ENCODE measurements at regions not wholly inside any gene's neighbourhood (a gene's known extent, or its start where the extent isn't known, plus 50 kb on each side); places are given as distances from the start of the nearest gene placed in this dataset.
A peak's percentile ranks its signal among the peaks of the same experiment; 100 is the strongest.

DNA sequence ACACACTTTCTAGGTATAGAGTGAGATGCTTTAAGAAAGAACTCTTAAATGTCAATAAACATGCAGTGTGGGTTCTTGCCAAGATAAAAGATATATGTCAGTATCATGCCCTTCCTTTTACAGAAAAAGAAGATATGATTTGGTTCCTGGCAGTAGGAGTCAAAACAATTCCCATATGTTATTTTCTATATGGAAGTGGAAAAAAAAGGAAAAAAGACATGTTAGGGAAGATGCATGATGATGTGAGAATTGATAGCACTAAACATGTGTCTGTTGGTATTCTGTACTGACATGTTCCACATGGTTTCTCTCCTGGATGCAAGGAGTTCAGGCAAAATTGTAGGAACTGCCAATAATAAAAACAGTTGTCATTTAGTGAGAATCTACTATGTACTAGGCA is 318.8 kb upstream of the DACH1 start:
- H3K9me3 ChIP-seq (ENCODE audit: control insufficient read depth, insufficient read depth, low read length): no peaks in the 10 kb centered on the region

GRCh38 chr13:72181661-72182060 is 314.7 kb upstream of the DACH1 start:
- no peak overlapping the region for H3K4me3 ChIP-seq (ENCODE audit: low read depth, low read length)
- H3K27ac ChIP-seq (ENCODE audit: low read depth, low read length): no peak overlapping the region
- H3K27me3 ChIP-seq (ENCODE audit: control insufficient read depth, insufficient read depth, low read length): no peaks in the 10 kb centered on the region
- H3K4me1 ChIP-seq (ENCODE audit: control insufficient read depth, insufficient read depth, low read length): no peaks in the 10 kb centered on the region
- H3K36me3 ChIP-seq (ENCODE audit: control insufficient read depth, insufficient read depth, low read length): no peaks in the 10 kb centered on the region
- no peak for DNase-seq (ENCODE audit: low read depth in 4 of 6, low spot score in 6 of 6)
- no CpG with 5 or more reads among the region's 2 CpGs for WGBS (ENCODE audit: insufficient coverage)
- no peaks in the 10 kb centered on the region for H3K9me3 ChIP-seq (ENCODE audit: control insufficient read depth, insufficient read depth, low read length)

More for the DNA sequence above, 318.8 kb upstream of the DACH1 start:
- Histone ChIP-seq H3K36me3 (ENCODE audit: control insufficient read depth, insufficient read depth, low read length) (no peaks in the 10 kb centered on the region), H3K4me3 (ENCODE audit: low read depth, low read length) (no peak overlapping the region), H3K27me3 (ENCODE audit: control insufficient read depth, insufficient read depth, low read length) (no peaks in the 10 kb centered on the region), H3K4me1 (ENCODE audit: control insufficient read depth, insufficient read depth, low read length) (no peaks in the 10 kb centered on the region), H3K27ac (ENCODE audit: low read depth, low read length) (no peak overlapping the region)
- peak in 1 of 6 donors; percentile 27 for DNase-seq (ENCODE audit: low read depth in 4 of 6, low spot score in 6 of 6)

GRCh38 chr13:72180253-72180952 is 313.4 kb upstream of the DACH1 start:
- no peak for DNase-seq (ENCODE audit: low read depth in 4 of 6, low spot score in 6 of 6)
- WGBS (ENCODE audit: insufficient coverage): 88% methylated on average over 5 of the region's 7 CpGs
- Histone ChIP-seq H3K36me3 (ENCODE audit: control insufficient read depth, insufficient read depth, low read length) (no peaks in the 10 kb centered on the region), H3K9me3 (ENCODE audit: control insufficient read depth, insufficient read depth, low read length) (no peaks in the 10 kb centered on the region), H3K27me3 (ENCODE audit: control insufficient read depth, insufficient read depth, low read length) (no peaks in the 10 kb centered on the region), H3K27ac (ENCODE audit: low read depth, low read length) (no peak overlapping the region), H3K4me3 (ENCODE audit: low read depth, low read length) (no peak overlapping the region), H3K4me1 (ENCODE audit: control insufficient read depth, insufficient read depth, low read length) (no peaks in the 10 kb centered on the region)

GRCh38 chr13:72174549-72174948 is 307.5 kb upstream of the DACH1 start:
- H3K4me1 ChIP-seq (ENCODE audit: control insufficient read depth, insufficient read depth, low read length): no peaks in the 10 kb centered on the region
- no CpG with 5 or more reads among the region's 2 CpGs for WGBS (ENCODE audit: insufficient coverage)
- H3K4me3 ChIP-seq (ENCODE audit: low read depth, low read length): no peak overlapping the region
- no peaks in the 10 kb centered on the region for H3K9me3 ChIP-seq (ENCODE audit: control insufficient read depth, insufficient read depth, low read length)
- no peak for DNase-seq (ENCODE audit: low read depth in 4 of 6, low spot score in 6 of 6)
- no peak overlapping the region for H3K27ac ChIP-seq (ENCODE audit: low read depth, low read length)
- no peaks in the 10 kb centered on the region for H3K27me3 ChIP-seq (ENCODE audit: control insufficient read depth, insufficient read depth, low read length)
- H3K36me3 ChIP-seq (ENCODE audit: control insufficient read depth, insufficient read depth, low read length): no peaks in the 10 kb centered on the region

- Histone ChIP-seq H3K36me3 (ENCODE audit: control insufficient read depth, insufficient read depth, low read length) (no peaks in the 10 kb centered on the region), H3K4me3 (ENCODE audit: low read depth, low read length) (no peak overlapping the region), H3K4me1 (ENCODE audit: control insufficient read depth, insufficient read depth, low read length) (no peaks in the 10 kb centered on the region), H3K27ac (ENCODE audit: low read depth, low read length) (no peak overlapping the region), H3K9me3 (ENCODE audit: control insufficient read depth, insufficient read depth, low read length) (no peaks in the 10 kb centered on the region), H3K27me3 (ENCODE audit: control insufficient read depth, insufficient read depth, low read length) (no peaks in the 10 kb centered on the region)
- no peak for DNase-seq (ENCODE audit: low read depth in 4 of 6, low spot score in 6 of 6)
- WGBS (ENCODE audit: insufficient coverage): 94% methylated on average over 7 of the region's 11 CpGs
Observed at GRCh38 chr13:72170571-72170970, 303.6 kb upstream of the DACH1 start.

DNA sequence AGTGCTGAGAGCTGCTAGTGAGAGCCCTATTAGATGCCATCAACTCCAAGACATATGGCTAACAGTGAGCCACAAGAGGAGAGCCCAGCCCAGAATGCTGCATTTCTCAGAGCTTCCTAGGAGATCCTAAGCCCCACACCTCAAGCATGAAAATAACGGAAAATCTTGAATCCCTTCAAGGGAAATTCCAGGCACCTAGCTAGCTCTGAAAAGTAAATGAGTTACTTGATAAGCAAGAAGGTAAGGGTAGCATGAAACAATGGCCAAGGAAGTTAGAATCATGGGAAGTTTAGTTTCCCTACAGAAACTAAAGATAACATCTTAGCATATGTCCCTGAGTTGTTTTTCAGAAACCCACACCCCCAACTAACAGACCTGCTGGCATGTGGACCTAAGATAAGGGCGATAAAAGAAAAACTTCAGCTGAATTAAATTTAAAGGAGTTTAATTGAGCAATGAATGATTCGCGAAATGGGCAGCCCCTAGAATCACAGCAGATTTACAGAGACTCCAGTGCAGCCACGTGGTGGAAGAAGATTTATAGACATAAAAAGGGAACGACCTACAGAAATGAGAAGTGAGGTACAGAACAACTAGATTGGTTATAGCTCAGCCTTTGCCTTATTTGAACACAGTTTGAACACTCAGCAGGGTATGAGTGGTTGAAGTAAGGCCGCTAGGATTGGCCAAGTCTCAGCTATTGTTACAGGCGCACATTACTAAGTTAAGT is 301.3 kb upstream of the DACH1 start:
- DNase-seq (ENCODE audit: low read depth in 4 of 6, low spot score in 6 of 6): no peak
- Histone ChIP-seq H3K27ac (ENCODE audit: low read depth, low read length) (no peak overlapping the region), H3K9me3 (ENCODE audit: control insufficient read depth, insufficient read depth, low read length) (no peaks in the 10 kb centered on the region), H3K36me3 (ENCODE audit: control insufficient read depth, insufficient read depth, low read length) (no peaks in the 10 kb centered on the region), H3K4me1 (ENCODE audit: control insufficient read depth, insufficient read depth, low read length) (no peaks in the 10 kb centered on the region), H3K27me3 (ENCODE audit: control insufficient read depth, insufficient read depth, low read length) (no peaks in the 10 kb centered on the region), H3K4me3 (ENCODE audit: low read depth, low read length) (no peak overlapping the region)
- WGBS (ENCODE audit: insufficient coverage): 73% methylated on average over 3 of the region's 8 CpGs

DNA sequence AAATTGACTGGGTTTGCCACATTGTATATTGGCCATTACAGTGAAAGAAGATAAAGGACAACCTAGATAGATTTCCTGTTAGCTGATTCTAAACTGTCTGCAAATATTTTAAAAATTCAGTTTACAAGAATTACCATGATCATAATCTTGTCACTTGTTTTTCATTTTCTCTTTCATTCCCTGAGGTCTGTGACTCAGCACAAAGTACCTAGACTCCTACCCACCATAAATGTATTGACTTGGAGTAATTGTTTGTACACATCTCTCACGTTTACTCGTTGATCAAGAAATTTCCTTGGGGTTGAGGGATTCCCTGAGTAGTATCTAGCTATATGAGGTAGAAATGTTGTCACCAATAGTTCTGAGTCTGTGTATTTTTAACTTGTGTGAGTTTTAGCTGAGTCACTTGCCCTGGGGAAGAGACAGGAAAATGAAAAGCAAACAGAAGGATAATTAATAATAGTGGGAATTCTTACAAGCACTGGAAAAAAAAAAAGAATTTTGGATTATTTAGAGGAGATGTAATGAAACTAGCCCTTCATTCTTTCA is 299.2 kb upstream of the DACH1 start:
- no peak overlapping the region for H3K4me3 ChIP-seq (ENCODE audit: low read depth, low read length)
- no peak overlapping the region for H3K27ac ChIP-seq (ENCODE audit: low read depth, low read length)
- DNase-seq (ENCODE audit: low read depth in 4 of 6, low spot score in 6 of 6): no peak
- H3K4me1 ChIP-seq (ENCODE audit: control insufficient read depth, insufficient read depth, low read length): no peaks in the 10 kb centered on the region
- no peaks in the 10 kb centered on the region for H3K36me3 ChIP-seq (ENCODE audit: control insufficient read depth, insufficient read depth, low read length)
- 80% methylated on average over 1 of the region's 2 CpGs for WGBS (ENCODE audit: insufficient coverage)
- H3K9me3 ChIP-seq (ENCODE audit: control insufficient read depth, insufficient read depth, low read length): no peaks in the 10 kb centered on the region
- no peaks in the 10 kb centered on the region for H3K27me3 ChIP-seq (ENCODE audit: control insufficient read depth, insufficient read depth, low read length)

- no peak overlapping the region for H3K4me3 ChIP-seq (ENCODE audit: low read depth, low read length)
- H3K27me3 ChIP-seq (ENCODE audit: control insufficient read depth, insufficient read depth, low read length): no peaks in the 10 kb centered on the region
- no peak overlapping the region for H3K27ac ChIP-seq (ENCODE audit: low read depth, low read length)
- WGBS (ENCODE audit: insufficient coverage): no CpG with 5 or more reads among the region's 1 CpG
- no peaks in the 10 kb centered on the region for H3K4me1 ChIP-seq (ENCODE audit: control insufficient read depth, insufficient read depth, low read length)
- no peaks in the 10 kb centered on the region for H3K36me3 ChIP-seq (ENCODE audit: control insufficient read depth, insufficient read depth, low read length)
- DNase-seq (ENCODE audit: low read depth in 4 of 6, low spot score in 6 of 6): no peak
- H3K9me3 ChIP-seq (ENCODE audit: control insufficient read depth, insufficient read depth, low read length): no peaks in the 10 kb centered on the region
Observed at GRCh38 chr13:72165276-72165675, 298.3 kb upstream of the DACH1 start.

DNA sequence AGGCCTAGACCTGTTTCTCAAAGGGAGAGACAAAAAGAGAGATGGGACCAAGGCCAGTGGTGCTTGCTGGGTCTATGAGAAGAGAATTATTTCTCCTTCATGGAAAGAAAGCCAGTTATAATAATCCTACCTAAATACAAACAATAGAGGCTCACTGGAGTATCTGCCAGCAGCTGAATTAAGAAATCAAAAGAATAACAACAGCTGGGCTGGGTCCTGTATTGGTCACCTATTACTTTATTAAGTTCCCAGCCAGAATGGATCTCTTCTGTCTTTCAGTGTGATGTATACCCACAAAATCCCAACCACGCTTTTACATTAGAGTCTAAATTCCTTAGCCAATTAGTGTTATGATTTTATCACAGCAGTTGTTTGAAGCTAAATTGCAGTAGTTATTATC is 297.8 kb upstream of the DACH1 start:
- no peak overlapping the region for H3K27ac ChIP-seq (ENCODE audit: low read depth, low read length)
- WGBS (ENCODE audit: insufficient coverage): no CpG with 5 or more reads among the region's 1 CpG

DNA sequence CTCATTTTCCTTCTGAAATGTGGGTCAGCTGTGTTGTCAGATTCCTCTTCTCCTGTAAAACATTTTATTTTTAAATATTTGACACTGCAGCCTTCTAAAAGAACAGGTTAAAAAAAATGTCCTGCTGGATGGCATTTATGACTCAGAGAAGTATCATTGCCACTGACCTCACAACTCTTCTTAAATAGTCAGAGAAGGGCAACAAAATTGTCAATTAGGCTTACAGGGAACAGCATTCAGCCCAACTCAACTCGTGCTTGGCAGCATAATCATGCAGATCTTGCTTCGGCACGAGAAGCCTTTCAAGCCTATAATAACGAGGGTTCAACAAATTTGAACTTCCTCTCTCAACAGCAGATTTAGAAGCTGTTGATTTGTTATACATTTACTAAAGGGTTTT is 296.7 kb upstream of the DACH1 start:
- peak in 1 of 6 donors; percentile 18 for DNase-seq (ENCODE audit: low read depth in 4 of 6, low spot score in 6 of 6)
- H3K27ac ChIP-seq (ENCODE audit: low read depth, low read length): no peak overlapping the region
- no peaks in the 10 kb centered on the region for H3K36me3 ChIP-seq (ENCODE audit: control insufficient read depth, insufficient read depth, low read length)
- WGBS (ENCODE audit: insufficient coverage): no CpG with 5 or more reads among the region's 4 CpGs
- no peaks in the 10 kb centered on the region for H3K27me3 ChIP-seq (ENCODE audit: control insufficient read depth, insufficient read depth, low read length)
- H3K9me3 ChIP-seq (ENCODE audit: control insufficient read depth, insufficient read depth, low read length): no peaks in the 10 kb centered on the region
- H3K4me1 ChIP-seq (ENCODE audit: control insufficient read depth, insufficient read depth, low read length): no peaks in the 10 kb centered on the region
- H3K4me3 ChIP-seq (ENCODE audit: low read depth, low read length): no peak overlapping the region

More for the DNA sequence above, 297.8 kb upstream of the DACH1 start:
- Histone ChIP-seq H3K4me1 (ENCODE audit: control insufficient read depth, insufficient read depth, low read length) (no peaks in the 10 kb centered on the region), H3K4me3 (ENCODE audit: low read depth, low read length) (no peak overlapping the region), H3K36me3 (ENCODE audit: control insufficient read depth, insufficient read depth, low read length) (no peaks in the 10 kb centered on the region), H3K9me3 (ENCODE audit: control insufficient read depth, insufficient read depth, low read length) (no peaks in the 10 kb centered on the region), H3K27me3 (ENCODE audit: control insufficient read depth, insufficient read depth, low read length) (no peaks in the 10 kb centered on the region)
- DNase-seq (ENCODE audit: low read depth in 4 of 6, low spot score in 6 of 6): peak in 1 of 6 donors; percentile 9

Measured in spinal cord (tissue), 9 donors.